Endothelial cell of umbilical vein (primary cell): ENCODE measurements at regions not wholly inside any gene's neighbourhood (a gene's known extent, or its start where the extent isn't known, plus 50 kb on each side); places are given as distances from the start of the nearest gene placed in this dataset.

Experiments
- BruUV-seq: library from RNA; stranded (reverse); fragments of 400-500 nt; replicated peaks from 2 replicates; lab custom pipeline; 2021; lab: Mats Ljungman, UMichigan
- CTCF ChIA-PET: fragments of 300-600, 350-600 bp; sonication (Branson Sonifier 250); formaldehyde crosslinking; loops from one replicate; lab custom pipeline; 2021; ENCODE audit warnings: antibody characterized with exemption, inconsistent platforms; lab: Charles Lee
- POLR2A ChIA-PET: fragments of 300-600, 350-600 bp; sonication (Branson Sonifier 250); formaldehyde crosslinking; loops from one replicate; lab custom pipeline; 2021; ENCODE audit warnings: antibody characterized with exemption, inconsistent platforms; lab: Charles Lee
- DNase-seq: peaks from one replicate; pipeline ENCODE4 v3.0.0-alpha.2; 2011; ENCODE audit warnings: low read depth, low spot score
- FAIRE-seq: peaks from 2 replicates; lab custom pipeline; 2011; peaks lifted over from hg19 to GRCh38; lab: Jason Lieb, UNC
- H2AFZ ChIP-seq: 2 replicates; pipeline ENCODE4 v1.6.0; 2012; ENCODE audit warnings: low read depth, low read length, control low read depth, inconsistent platforms
- H3K27ac ChIP-seq: 2 replicates; pipeline ENCODE4 v1.5.1; 2011; ENCODE audit warnings: low read depth, mild to moderate bottlenecking, control low read depth, low read length, moderate library complexity; ENCODE audit not compliant: insufficient read depth
- H3K27me3 ChIP-seq, 2 experiments: 2 replicates each; pipeline versions ENCODE4 v1.6.0 to v1.6.1; 2011; ENCODE audit warnings: low read length in 2 of 2, mixed read lengths in 1 of 2; ENCODE audit not compliant: control insufficient read depth in 2 of 2, insufficient read depth in 2 of 2
- H3K36me3 ChIP-seq, 2 experiments: 2 replicates in 1 of 2; 3 replicates in 1 of 2; pipeline ENCODE4 v1.5.1; 2011; ENCODE audit warnings: low read length in 2 of 2, mild to moderate bottlenecking in 1 of 2, moderate library complexity in 1 of 2; ENCODE audit not compliant: control insufficient read depth in 2 of 2, insufficient read depth in 2 of 2; ENCODE audit errors: extremely low read depth in 1 of 2
- H3K4me1 ChIP-seq: 3 replicates; pipeline ENCODE4 v1.5.1; 2011; ENCODE audit warnings: mild to moderate bottlenecking, low read length; ENCODE audit not compliant: control insufficient read depth, insufficient read depth; ENCODE audit errors: extremely low read depth
- H3K4me2 ChIP-seq: 2 replicates; pipeline ENCODE4 v1.6.1; 2011; ENCODE audit warnings: low read length, control low read depth, mixed read lengths; ENCODE audit not compliant: insufficient read depth
- H3K4me3 ChIP-seq, 3 experiments: fragments of 200-600 bp in 1 of 3; sonication (generic), shearing (Covaris generic) in 1 of 3; replicated peaks in 1 of 3; 2 replicates each; pipeline ENCODE4 v1.5.1; 2011 to 2016; ENCODE audit warnings: control low read depth in 3 of 3, low read length in 3 of 3, mild to moderate bottlenecking in 2 of 3, inconsistent platforms in 1 of 3, low read depth in 1 of 3, moderate library complexity in 1 of 3; ENCODE audit not compliant: insufficient read depth in 1 of 3
- H3K79me2 ChIP-seq: 2 replicates; pipeline ENCODE4 v1.6.0; 2012; ENCODE audit warnings: low read length, inconsistent platforms; ENCODE audit not compliant: control insufficient read depth, insufficient read depth
- H3K9ac ChIP-seq: replicated peaks from 2 replicates; pipeline ENCODE3; 2011; ENCODE audit warnings: low read length, control low read depth; ENCODE audit not compliant: insufficient read depth; ENCODE audit errors: extremely low read depth
- H3K9me1 ChIP-seq: replicated peaks from 3 replicates; pipeline ENCODE4 v1.6.0; 2011; ENCODE audit warnings: mild to moderate bottlenecking, low read length; ENCODE audit not compliant: control insufficient read depth, insufficient read depth; ENCODE audit errors: extremely low read depth
- H3K9me3 ChIP-seq: replicated peaks from 2 replicates; pipeline ENCODE4 v1.5.1; 2012; ENCODE audit warnings: low read length, inconsistent platforms; ENCODE audit not compliant: control insufficient read depth, insufficient read depth
- H4K20me1 ChIP-seq: replicated peaks from 2 replicates; pipeline ENCODE3; 2011; ENCODE audit warnings: mild to moderate bottlenecking, low read length; ENCODE audit not compliant: control insufficient read depth, insufficient read depth; ENCODE audit errors: extremely low read depth
- EZH2 ChIP-seq: IDR thresholded peaks from 2 replicates; pipeline ENCODE4 v1.6.1; 2012; ENCODE audit warnings: borderline replicate concordance, low read depth, mild to moderate bottlenecking, moderate library complexity, low read length, inconsistent platforms; ENCODE audit not compliant: severe bottlenecking
- FOS ChIP-seq: IDR thresholded peaks from 2 replicates; pipeline ENCODE4 v1.6.1; 2011; ENCODE audit warnings: mild to moderate bottlenecking, low read length, moderate library complexity, borderline replicate concordance; ENCODE audit not compliant: insufficient read depth
- GATA2 ChIP-seq: IDR thresholded peaks from 2 replicates; pipeline ENCODE4 v1.7.0; 2011; ENCODE audit warnings: low read depth, mild to moderate bottlenecking, moderate library complexity, mixed read lengths, low read length; ENCODE audit not compliant: insufficient read length, insufficient read depth
- JUN ChIP-seq: IDR thresholded peaks from 2 replicates; pipeline ENCODE4 v1.6.1; 2011; ENCODE audit warnings: borderline replicate concordance, low read depth; ENCODE audit not compliant: insufficient read length, insufficient read depth
- MYC ChIP-seq: IDR thresholded peaks from one replicate; pipeline ENCODE4 v1.6.1; 2011; ENCODE audit warnings: mild to moderate bottlenecking, low read depth, low read length
- POLR2A ChIP-seq: IDR thresholded peaks from 2 replicates; pipeline ENCODE4 v1.6.1; 2012; ENCODE audit warnings: low read depth, mild to moderate bottlenecking, control low read depth, low read length
- POLR2AphosphoS5 ChIP-seq: IDR thresholded peaks from 2 replicates; pipeline ENCODE4 v1.6.1; 2012; ENCODE audit warnings: low read depth, mild to moderate bottlenecking, control low read depth, low read length, moderate library complexity; ENCODE audit not compliant: insufficient read depth
- dilution Hi-C: fragments of 300-500 bp; cut with MboI; formaldehyde crosslinking; loops from one replicate; pipeline ENCODE4 v1.15.0; 2019; ENCODE audit warnings: low sequenced_read_pairs; ENCODE audit not compliant: extremely low pct_ligation_motif_present
- intact Hi-C: fragments of 100-400 bp; cut with micrococcal nuclease; formaldehyde crosslinking; loops from one replicate; pipeline ENCODE4 v1.10.0; 2022
- TF ChIP-seq, protein P1 (sequence below), 2 donors: IDR thresholded peaks; 1 replicate in 1 of 2; 2 replicates in 1 of 2; pipeline ENCODE4 v1.5.1; 2011; ENCODE audit warnings: low read length in 2 of 2, mild to moderate bottlenecking in 2 of 2, moderate library complexity in 2 of 2, control low read depth in 1 of 2, inconsistent platforms in 1 of 2, low read depth in 1 of 2; ENCODE audit not compliant: insufficient read depth in 1 of 2; ENCODE audit errors: extremely low read depth in 1 of 2
- TF ChIP-seq, protein P2 (sequence below): IDR thresholded peaks from 2 replicates; pipeline ENCODE4 v1.6.1; 2011; ENCODE audit not compliant: insufficient read depth, insufficient read length

DNA sequence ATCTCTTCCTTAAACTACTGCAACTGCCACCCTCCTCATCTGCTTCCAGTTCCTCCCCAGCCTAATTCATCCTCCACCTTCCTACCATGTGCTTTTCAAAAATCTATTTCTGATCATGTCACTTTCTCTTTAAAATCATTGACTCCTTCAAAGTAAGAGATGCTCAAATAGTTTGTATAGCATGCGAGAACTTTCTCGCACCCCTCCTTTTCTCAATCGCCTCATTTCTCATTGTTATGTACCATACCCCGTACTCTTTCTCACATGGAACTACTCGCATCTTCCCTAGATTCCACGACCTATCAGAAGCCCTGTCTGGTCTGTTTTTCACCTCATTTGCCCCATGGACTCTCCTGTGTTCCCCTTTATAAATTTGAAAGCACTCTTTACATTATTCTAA lies 238.2 kb downstream of the NRIP1 start:
- H3K9me3 ChIP-seq = no peaks in the 10 kb centered on the region
- POLR2A ChIA-PET = no interaction called here
- H3K9ac ChIP-seq = no peak overlapping the region
- no peak overlapping the region for H3K4me3 ChIP-seq
- H3K36me3 ChIP-seq = no peaks in the 10 kb centered on the region
- no peaks in the 10 kb centered on the region for H3K4me1 ChIP-seq
- H3K27ac ChIP-seq = no peak overlapping the region
- H4K20me1 ChIP-seq = no peaks in the 10 kb centered on the region
- H2AFZ ChIP-seq = no peak overlapping the region
- no peaks in the 10 kb centered on the region for H3K9me1 ChIP-seq
- BruUV-seq = no TSS peak
- dilution Hi-C loops = no loop called here
- H3K4me2 ChIP-seq = no peak overlapping the region
- DNase-seq = no peak
- H3K27me3 ChIP-seq = no peaks in the 10 kb centered on the region
- FAIRE-seq = no peak
- CTCF ChIA-PET = no interaction called here
- TF ChIP-seq GATA2 = no peak
- TF ChIP-seq, protein P1, sequence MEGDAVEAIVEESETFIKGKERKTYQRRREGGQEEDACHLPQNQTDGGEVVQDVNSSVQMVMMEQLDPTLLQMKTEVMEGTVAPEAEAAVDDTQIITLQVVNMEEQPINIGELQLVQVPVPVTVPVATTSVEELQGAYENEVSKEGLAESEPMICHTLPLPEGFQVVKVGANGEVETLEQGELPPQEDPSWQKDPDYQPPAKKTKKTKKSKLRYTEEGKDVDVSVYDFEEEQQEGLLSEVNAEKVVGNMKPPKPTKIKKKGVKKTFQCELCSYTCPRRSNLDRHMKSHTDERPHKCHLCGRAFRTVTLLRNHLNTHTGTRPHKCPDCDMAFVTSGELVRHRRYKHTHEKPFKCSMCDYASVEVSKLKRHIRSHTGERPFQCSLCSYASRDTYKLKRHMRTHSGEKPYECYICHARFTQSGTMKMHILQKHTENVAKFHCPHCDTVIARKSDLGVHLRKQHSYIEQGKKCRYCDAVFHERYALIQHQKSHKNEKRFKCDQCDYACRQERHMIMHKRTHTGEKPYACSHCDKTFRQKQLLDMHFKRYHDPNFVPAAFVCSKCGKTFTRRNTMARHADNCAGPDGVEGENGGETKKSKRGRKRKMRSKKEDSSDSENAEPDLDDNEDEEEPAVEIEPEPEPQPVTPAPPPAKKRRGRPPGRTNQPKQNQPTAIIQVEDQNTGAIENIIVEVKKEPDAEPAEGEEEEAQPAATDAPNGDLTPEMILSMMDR (IDR thresholded peaks at IDR 0.05; ENCODE audit: extremely low read depth in 1 of 2, insufficient read depth in 1 of 2, low read depth in 1 of 2, low read length in 2 of 2) = no peak
- no peak for TF ChIP-seq JUN
- TF ChIP-seq POLR2A = no peak
- TF ChIP-seq, protein P2, sequence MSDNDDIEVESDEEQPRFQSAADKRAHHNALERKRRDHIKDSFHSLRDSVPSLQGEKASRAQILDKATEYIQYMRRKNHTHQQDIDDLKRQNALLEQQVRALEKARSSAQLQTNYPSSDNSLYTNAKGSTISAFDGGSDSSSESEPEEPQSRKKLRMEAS = no peak
- TF ChIP-seq MYC = no peak
- no peak for TF ChIP-seq FOS
- TF ChIP-seq POLR2AphosphoS5 = no peak
- TF ChIP-seq EZH2 = no peak
- no peaks in the 10 kb centered on the region for H3K79me2 ChIP-seq
- intact Hi-C loops = no loop called here
